ENCODE measurements at regions not wholly inside any gene's neighbourhood (a gene's known extent, or its start where the extent isn't known, plus 50 kb on each side); places are given as distances from the start of the nearest gene placed in this dataset.

GRCh38 chr2:14524803-14525080 lies 107.8 kb upstream of the LRATD1 start:
- TF ChIP-seq CTCF (conservative IDR thresholded peaks at IDR 0.05 in 1 of 2, IDR thresholded peaks at IDR 0.05 in 1 of 2; ENCODE audit: low read depth in 1 of 2, low read length in 2 of 2) (no peak), EZH2 (IDR thresholded peaks at IDR 0.05; ENCODE audit: low read length, missing control alignments) (no peak)
